ENCODE measurements at regions not wholly inside any gene's neighbourhood (a gene's known extent, or its start where the extent isn't known, plus 50 kb on each side); places are given as distances from the start of the nearest gene placed in this dataset.

DNA sequence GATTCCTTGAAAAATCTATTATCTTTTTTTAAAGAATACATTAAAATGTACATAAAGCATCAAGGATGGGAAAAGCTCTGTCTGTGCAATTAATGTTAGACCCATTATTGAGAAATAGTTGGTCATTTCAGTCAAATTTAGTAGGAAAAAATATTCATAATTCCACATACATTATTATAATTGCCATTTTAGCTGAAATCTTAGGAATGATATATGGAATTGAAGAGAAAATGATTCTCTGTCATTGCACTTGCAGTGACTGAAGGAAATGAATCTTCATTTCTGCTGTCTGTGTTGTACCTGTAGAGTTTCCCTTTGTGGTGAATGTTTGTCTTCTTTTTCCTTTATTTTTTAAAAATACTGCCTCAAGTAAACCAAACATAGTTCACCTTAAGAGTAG, 473.9 kb downstream of the C3orf38 start:
- Histone ChIP-seq H3K18ac (ENCODE audit: low read length) (no peak overlapping the region), H3K4ac (ENCODE audit: low read depth, low read length) (no peak overlapping the region), H3K23ac (ENCODE audit: low read length) (no peak overlapping the region), H2AFZ (ENCODE audit: insufficient read depth, low read length, poor library complexity) (no peak overlapping the region), H4K8ac (ENCODE audit: low read depth, low read length) (no peak overlapping the region), H3K9me3 (ENCODE audit: insufficient read depth, low read depth, low read length) (no peaks in the 10 kb centered on the region), H3K27ac (ENCODE audit: low read depth, low read length) (no peak overlapping the region), H2AK5ac (ENCODE audit: low read length) (no peak overlapping the region), H3K79me1 (ENCODE audit: low read length) (no peaks in the 10 kb centered on the region), H3K9ac (ENCODE audit: low read length) (no peak overlapping the region), H3K4me1 (ENCODE audit: control insufficient read depth in 1 of 2, insufficient read depth in 2 of 2, low read length in 2 of 2) (no peaks in the 10 kb centered on the region), H3K79me2 (ENCODE audit: control insufficient read depth, insufficient read depth, low read length, poor library complexity) (no peaks in the 10 kb centered on the region), H4K12ac (ENCODE audit: low read depth, low read length) (no peak overlapping the region), H2BK120ac (ENCODE audit: insufficient read depth, low read length, poor library complexity) (no peak overlapping the region), H2BK5ac (ENCODE audit: low read depth, low read length, poor library complexity) (no peak overlapping the region), H3K36me3 (ENCODE audit: control insufficient read depth in 1 of 2, insufficient read depth in 2 of 2, low read length in 2 of 2) (no peaks in the 10 kb centered on the region), H4K91ac (ENCODE audit: low read depth, low read length) (no peak overlapping the region), H3K4me2 (ENCODE audit: low read length) (no peak overlapping the region), H3K4me3 (ENCODE audit: low read depth, low read length) (no peak overlapping the region), H3K27me3 (ENCODE audit: insufficient read depth, low read length) (no peaks in the 10 kb centered on the region), H2BK12ac (ENCODE audit: low read length) (no peak overlapping the region), H3K14ac (ENCODE audit: low read length) (no peak overlapping the region)
- no peak for DNase-seq

DNA sequence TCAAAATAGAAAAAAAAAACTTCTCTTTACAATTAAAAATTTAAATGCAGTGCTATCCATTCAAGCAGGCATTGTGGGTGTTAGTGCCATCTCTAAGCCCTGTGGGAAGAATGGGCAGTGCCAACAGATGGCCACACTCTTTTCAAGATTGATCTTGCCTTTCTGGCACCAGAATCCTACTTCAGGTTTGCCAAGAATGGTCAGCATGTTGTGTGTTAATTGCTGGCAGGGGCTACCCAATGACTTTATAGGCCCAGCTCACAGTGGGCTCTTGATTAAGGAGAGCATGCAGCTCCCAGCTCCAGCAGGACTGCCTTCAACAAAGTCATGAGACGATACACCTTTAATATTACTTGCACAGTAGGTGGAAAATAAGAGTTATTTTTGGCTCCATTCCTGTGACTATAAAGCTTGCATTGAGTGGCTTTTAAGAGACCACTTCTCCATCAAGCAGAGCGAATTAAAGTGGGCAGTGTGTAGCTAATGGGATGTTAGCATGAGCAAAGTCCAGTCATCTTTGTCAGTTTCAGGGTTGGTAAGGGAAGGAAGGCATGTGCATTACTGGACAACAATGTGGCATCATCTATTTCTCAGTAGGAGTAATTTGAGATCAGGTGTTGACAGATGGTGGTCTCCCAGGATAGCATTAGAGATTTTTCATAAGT, 476.8 kb downstream of the C3orf38 start:
- H2BK120ac ChIP-seq (ENCODE audit: insufficient read depth, low read length, poor library complexity), result no peak overlapping the region
- no peak overlapping the region for H3K27ac ChIP-seq (ENCODE audit: low read depth, low read length)
- H3K27me3 ChIP-seq (ENCODE audit: insufficient read depth, low read length), result no peaks in the 10 kb centered on the region
- H2BK5ac ChIP-seq (ENCODE audit: low read depth, low read length, poor library complexity), result no peak overlapping the region
- no CpG with 5 or more reads among the region's 2 CpGs for WGBS (ENCODE audit: extremely low coverage, insufficient coverage, insufficient read length)
- no peak overlapping the region for H3K4me3 ChIP-seq (ENCODE audit: low read depth, low read length)
- no peak overlapping the region for H3K9ac ChIP-seq (ENCODE audit: low read length)
- no peaks in the 10 kb centered on the region for H3K9me3 ChIP-seq (ENCODE audit: insufficient read depth, low read depth, low read length)
- no peak overlapping the region for H3K4ac ChIP-seq (ENCODE audit: low read depth, low read length)
- no peak overlapping the region for H3K18ac ChIP-seq (ENCODE audit: low read length)
- no peak overlapping the region for H3K23ac ChIP-seq (ENCODE audit: low read length)
- H3K79me1 ChIP-seq (ENCODE audit: low read length), result no peaks in the 10 kb centered on the region
- no peak overlapping the region for H4K12ac ChIP-seq (ENCODE audit: low read depth, low read length)
- no peaks in the 10 kb centered on the region for H3K79me2 ChIP-seq (ENCODE audit: control insufficient read depth, insufficient read depth, low read length, poor library complexity)
- no peak overlapping the region for H3K4me2 ChIP-seq (ENCODE audit: low read length)
- no peak overlapping the region for H3K14ac ChIP-seq (ENCODE audit: low read length)
- no peak for DNase-seq
- no peaks in the 10 kb centered on the region for H3K36me3 ChIP-seq (ENCODE audit: control insufficient read depth in 1 of 2, insufficient read depth in 2 of 2, low read length in 2 of 2)
- no peak overlapping the region for H4K8ac ChIP-seq (ENCODE audit: low read depth, low read length)
- H4K91ac ChIP-seq (ENCODE audit: low read depth, low read length), result no peak overlapping the region
- no peak overlapping the region for H2AFZ ChIP-seq (ENCODE audit: insufficient read depth, low read length, poor library complexity)
- H2AK5ac ChIP-seq (ENCODE audit: low read length), result no peak overlapping the region
- H3K4me1 ChIP-seq (ENCODE audit: control insufficient read depth in 1 of 2, insufficient read depth in 2 of 2, low read length in 2 of 2), result no peaks in the 10 kb centered on the region
- H2BK12ac ChIP-seq (ENCODE audit: low read length), result no peak overlapping the region

DNA sequence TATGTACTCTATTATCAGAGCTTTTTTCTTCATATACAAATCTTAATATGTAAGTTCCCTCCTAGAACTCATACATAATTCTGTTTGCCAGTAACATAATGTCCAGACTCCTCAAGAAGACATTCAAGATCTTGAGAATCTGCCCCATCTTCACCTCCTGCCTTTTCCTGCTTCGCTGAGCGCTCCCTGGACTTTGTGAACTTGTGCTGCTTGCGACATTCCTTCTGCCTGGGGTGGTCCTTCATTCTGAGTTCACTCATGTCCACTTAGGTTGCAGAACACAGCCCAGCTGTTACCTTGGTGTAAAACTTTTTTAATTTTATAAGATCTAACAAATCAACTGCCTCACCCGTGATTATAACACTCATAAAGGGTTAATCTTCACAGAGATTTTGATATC, 478.5 kb upstream of the EPHA3 start:
- H3K14ac ChIP-seq (ENCODE audit: low read length), result no peak overlapping the region
- H3K23ac ChIP-seq (ENCODE audit: low read length), result no peak overlapping the region
- H3K4me3 ChIP-seq (ENCODE audit: low read depth, low read length), result no peak overlapping the region
- no peaks in the 10 kb centered on the region for H3K79me1 ChIP-seq (ENCODE audit: low read length)
- H2AFZ ChIP-seq (ENCODE audit: insufficient read depth, low read length, poor library complexity), result no peak overlapping the region
- H3K4ac ChIP-seq (ENCODE audit: low read depth, low read length), result no peak overlapping the region
- H4K8ac ChIP-seq (ENCODE audit: low read depth, low read length), result no peak overlapping the region
- H2BK12ac ChIP-seq (ENCODE audit: low read length), result no peak overlapping the region
- no peaks in the 10 kb centered on the region for H3K27me3 ChIP-seq (ENCODE audit: insufficient read depth, low read length)
- no peak overlapping the region for H2AK5ac ChIP-seq (ENCODE audit: low read length)
- no peak overlapping the region for H4K91ac ChIP-seq (ENCODE audit: low read depth, low read length)
- no peaks in the 10 kb centered on the region for H3K79me2 ChIP-seq (ENCODE audit: control insufficient read depth, insufficient read depth, low read length, poor library complexity)
- no peaks in the 10 kb centered on the region for H3K4me1 ChIP-seq (ENCODE audit: control insufficient read depth in 1 of 2, insufficient read depth in 2 of 2, low read length in 2 of 2)
- no peak overlapping the region for H3K27ac ChIP-seq (ENCODE audit: low read depth, low read length)
- H4K12ac ChIP-seq (ENCODE audit: low read depth, low read length), result no peak overlapping the region
- H3K9me3 ChIP-seq (ENCODE audit: insufficient read depth, low read depth, low read length), result no peaks in the 10 kb centered on the region
- H3K18ac ChIP-seq (ENCODE audit: low read length), result no peak overlapping the region
- no peak overlapping the region for H2BK120ac ChIP-seq (ENCODE audit: insufficient read depth, low read length, poor library complexity)
- H3K4me2 ChIP-seq (ENCODE audit: low read length), result no peak overlapping the region
- H3K9ac ChIP-seq (ENCODE audit: low read length), result no peak overlapping the region
- H2BK5ac ChIP-seq (ENCODE audit: low read depth, low read length, poor library complexity), result no peak overlapping the region
- no peaks in the 10 kb centered on the region for H3K36me3 ChIP-seq (ENCODE audit: control insufficient read depth in 1 of 2, insufficient read depth in 2 of 2, low read length in 2 of 2)
- DNase-seq, result no peak
- WGBS (ENCODE audit: extremely low coverage, insufficient coverage, insufficient read length), result no CpG with 5 or more reads among the region's 4 CpGs

DNA sequence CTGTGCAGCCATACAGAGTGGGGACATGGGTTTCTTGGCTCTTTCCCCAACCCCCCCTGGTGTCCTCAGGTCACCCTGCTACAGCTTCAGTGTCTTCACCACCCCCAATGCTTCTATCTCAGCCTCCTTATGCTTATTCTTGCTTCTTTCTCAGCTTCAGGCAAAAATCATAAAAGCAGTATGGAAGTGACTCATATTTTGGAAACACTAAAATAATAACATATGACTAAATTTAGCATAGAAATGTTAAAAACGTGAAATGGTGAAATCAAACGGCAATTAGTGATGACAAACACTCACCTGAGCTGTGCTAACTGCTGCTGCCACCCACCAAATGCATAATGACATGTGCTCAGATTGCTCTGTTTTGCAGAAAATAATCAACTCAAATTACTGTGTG, 475.2 kb upstream of the EPHA3 start:
- Histone ChIP-seq H3K79me1 (ENCODE audit: low read length) (no peaks in the 10 kb centered on the region), H3K9ac (ENCODE audit: low read length) (no peak overlapping the region), H2BK12ac (ENCODE audit: low read length) (no peak overlapping the region), H3K18ac (ENCODE audit: low read length) (no peak overlapping the region), H3K23ac (ENCODE audit: low read length) (no peak overlapping the region), H3K36me3 (ENCODE audit: control insufficient read depth in 1 of 2, insufficient read depth in 2 of 2, low read length in 2 of 2) (no peaks in the 10 kb centered on the region), H3K4me1 (ENCODE audit: control insufficient read depth in 1 of 2, insufficient read depth in 2 of 2, low read length in 2 of 2) (no peaks in the 10 kb centered on the region), H4K12ac (ENCODE audit: low read depth, low read length) (no peak overlapping the region), H3K9me3 (ENCODE audit: insufficient read depth, low read depth, low read length) (no peaks in the 10 kb centered on the region), H2BK5ac (ENCODE audit: low read depth, low read length, poor library complexity) (no peak overlapping the region), H4K91ac (ENCODE audit: low read depth, low read length) (no peak overlapping the region), H3K27ac (ENCODE audit: low read depth, low read length) (no peak overlapping the region), H3K4me2 (ENCODE audit: low read length) (no peak overlapping the region), H3K79me2 (ENCODE audit: control insufficient read depth, insufficient read depth, low read length, poor library complexity) (no peaks in the 10 kb centered on the region), H3K4ac (ENCODE audit: low read depth, low read length) (no peak overlapping the region), H4K8ac (ENCODE audit: low read depth, low read length) (no peak overlapping the region), H2AK5ac (ENCODE audit: low read length) (no peak overlapping the region), H3K14ac (ENCODE audit: low read length) (no peak overlapping the region), H3K27me3 (ENCODE audit: insufficient read depth, low read length) (no peaks in the 10 kb centered on the region), H2BK120ac (ENCODE audit: insufficient read depth, low read length, poor library complexity) (no peak overlapping the region), H3K4me3 (ENCODE audit: low read depth, low read length) (no peak overlapping the region), H2AFZ (ENCODE audit: insufficient read depth, low read length, poor library complexity) (no peak overlapping the region)
- no CpG with 5 or more reads among the region's 2 CpGs for WGBS (ENCODE audit: extremely low coverage, insufficient coverage, insufficient read length)
- DNase-seq, result peak in 1 of 2 donors; percentile 1

All from trophoblast cell (in vitro differentiated cells and primary cell).